SU-DHL-6 (cell line): ENCODE measurements at regions not wholly inside any gene's neighbourhood (a gene's known extent, or its start where the extent isn't known, plus 50 kb on each side); places are given as distances from the start of the nearest gene placed in this dataset.

Experiments used
- H2AFZ ChIP-seq: fragments of 200-600 bp; sonication (generic); 2 replicates; pipeline ENCODE4 v1.6.1; 2014; ENCODE audit warnings: low read depth, mild to moderate bottlenecking, moderate library complexity, mixed read lengths, antibody characterized with exemption, low read length; ENCODE audit not compliant: severe bottlenecking
- H3F3A ChIP-seq: fragments of 200-600 bp; shearing (Covaris generic); 2 replicates; pipeline ENCODE4 v1.6.0; 2016; ENCODE audit warnings: antibody characterized with exemption, mild to moderate bottlenecking; ENCODE audit not compliant: insufficient read depth
- H3K27ac ChIP-seq: fragments of 200-600 bp; sonication (generic); 2 replicates; pipeline ENCODE4 v1.5.1; 2016; ENCODE audit warnings: low read depth, mild to moderate bottlenecking, low read length, moderate library complexity, mixed read lengths
- H3K27me3 ChIP-seq: fragments of 200-600 bp; sonication (generic), shearing (Covaris generic); 2 replicates; pipeline ENCODE4 v1.6.0; 2014; ENCODE audit warnings: mild to moderate bottlenecking, low read length
- H3K36me3 ChIP-seq: fragments of 200-600 bp; sonication (generic); 2 replicates; pipeline ENCODE4 v1.6.1; 2014; ENCODE audit warnings: mild to moderate bottlenecking, low read length, mixed read lengths
- H3K4me2 ChIP-seq: fragments of 300-600, 200-600 bp; shearing (Covaris generic), sonication (generic); 2 replicates; pipeline ENCODE4 v1.6.0; 2014; ENCODE audit warnings: low read length, low read depth, mild to moderate bottlenecking; ENCODE audit not compliant: poor library complexity, severe bottlenecking
- H3K4me3 ChIP-seq: fragments of 200-600 bp; sonication (generic); 2 replicates; pipeline ENCODE4 v1.5.1; 2014; ENCODE audit warnings: antibody characterized with exemption, low read length, mild to moderate bottlenecking, mixed read lengths; ENCODE audit not compliant: insufficient read depth, poor library complexity, severe bottlenecking
- H3K79me2 ChIP-seq: fragments of 200-600 bp; sonication (generic); 2 replicates; pipeline ENCODE4 v1.6.1; 2014; ENCODE audit warnings: mild to moderate bottlenecking, low read length, moderate library complexity; ENCODE audit not compliant: insufficient read depth
- H3K9ac ChIP-seq: fragments of 200-600 bp; sonication (generic); 2 replicates; pipeline ENCODE4 v1.7.0; 2014; ENCODE audit warnings: mild to moderate bottlenecking, low read length
- H3K9me2 ChIP-seq: fragments of 200-600 bp; sonication (generic); replicated peaks from 2 replicates; pipeline ENCODE4 v1.6.1; 2014; ENCODE audit warnings: low read length; ENCODE audit not compliant: insufficient read depth
- H3K9me3 ChIP-seq: fragments of 200-600 bp; sonication (generic); 2 replicates; pipeline ENCODE4 v1.6.1; 2014; ENCODE audit warnings: low read length, mixed read lengths; ENCODE audit not compliant: insufficient read depth
- H4K20me1 ChIP-seq: fragments of 200-600 bp; sonication (generic); 2 replicates; pipeline ENCODE4 v1.6.1; 2014; ENCODE audit warnings: low read depth, mild to moderate bottlenecking, antibody characterized with exemption, low read length, moderate library complexity, mixed read lengths
- EZH2phosphoT487 ChIP-seq: fragments of 200-600 bp; sonication (generic), shearing (Covaris generic); conservative IDR thresholded peaks from 2 replicates; pipeline ENCODE4 v1.6.1; 2018; ENCODE audit warnings: mild to moderate bottlenecking, antibody characterized with exemption, low read length, moderate library complexity, mixed read lengths
- TF ChIP-seq, protein P1 (sequence below): fragments of 200-600 bp; sonication (generic); IDR thresholded peaks from one replicate; pipeline ENCODE4 v1.5.1; 2017; ENCODE audit warnings: antibody characterized with exemption, mild to moderate bottlenecking, low read length, moderate library complexity; ENCODE audit not compliant: insufficient read depth, poor library complexity, severe bottlenecking

DNA sequence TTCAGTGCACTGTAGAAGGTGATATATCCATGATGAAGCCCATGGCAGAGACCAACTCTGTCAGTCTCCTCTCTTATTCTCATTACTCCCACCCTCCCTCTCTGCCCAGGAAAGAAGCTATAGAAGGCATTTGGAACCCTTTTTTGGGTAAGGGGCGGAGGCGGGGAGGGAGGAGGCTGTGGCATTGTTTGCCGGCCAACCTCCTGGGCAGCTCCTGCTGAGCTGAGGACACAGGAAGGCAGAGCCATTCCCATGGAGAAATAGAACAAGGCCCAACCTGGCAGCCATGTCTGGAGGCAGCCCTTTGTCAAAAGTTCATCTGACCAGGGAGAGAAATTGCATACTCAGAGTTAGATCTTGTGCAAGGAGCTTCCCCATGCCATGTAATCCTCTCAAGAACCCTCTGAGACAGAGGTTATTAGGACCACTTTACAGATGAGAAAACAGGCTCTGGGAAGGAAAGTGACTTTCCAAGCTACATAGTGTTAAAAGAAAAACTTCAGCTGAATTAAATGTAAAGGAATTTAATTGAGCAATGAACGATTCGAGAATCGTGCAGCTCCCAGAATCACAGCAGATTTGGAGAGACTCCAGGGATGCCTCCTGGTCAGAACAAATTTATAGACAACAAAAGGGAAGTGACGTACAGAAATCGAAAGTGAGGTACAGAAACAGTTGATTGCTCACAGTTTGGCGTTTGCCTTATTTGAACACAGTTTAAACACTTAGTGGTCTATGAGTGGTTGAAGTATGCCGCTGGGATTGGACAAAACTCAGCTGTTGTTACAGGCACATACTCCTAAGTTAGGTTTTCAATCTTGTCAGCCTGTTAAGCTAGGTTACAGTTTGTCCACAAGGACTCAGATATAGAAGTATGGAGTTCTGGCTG lies 158.6 kb downstream of the MELK start:
- Histone ChIP-seq H3K36me3 (no peaks in the 10 kb centered on the region), H3K79me2 (no peaks in the 10 kb centered on the region), H3F3A (no peaks in the 10 kb centered on the region), H2AFZ (no peak overlapping the region), H3K9me2 (no peaks in the 10 kb centered on the region), H3K4me2 (no peak overlapping the region), H3K9me3 (no peaks in the 10 kb centered on the region), H3K27ac (no peak overlapping the region), H4K20me1 (no peaks in the 10 kb centered on the region), H3K27me3 (no peaks in the 10 kb centered on the region), H3K9ac (no peak overlapping the region), H3K4me3 (no peak overlapping the region)
- TF ChIP-seq, protein P1, sequence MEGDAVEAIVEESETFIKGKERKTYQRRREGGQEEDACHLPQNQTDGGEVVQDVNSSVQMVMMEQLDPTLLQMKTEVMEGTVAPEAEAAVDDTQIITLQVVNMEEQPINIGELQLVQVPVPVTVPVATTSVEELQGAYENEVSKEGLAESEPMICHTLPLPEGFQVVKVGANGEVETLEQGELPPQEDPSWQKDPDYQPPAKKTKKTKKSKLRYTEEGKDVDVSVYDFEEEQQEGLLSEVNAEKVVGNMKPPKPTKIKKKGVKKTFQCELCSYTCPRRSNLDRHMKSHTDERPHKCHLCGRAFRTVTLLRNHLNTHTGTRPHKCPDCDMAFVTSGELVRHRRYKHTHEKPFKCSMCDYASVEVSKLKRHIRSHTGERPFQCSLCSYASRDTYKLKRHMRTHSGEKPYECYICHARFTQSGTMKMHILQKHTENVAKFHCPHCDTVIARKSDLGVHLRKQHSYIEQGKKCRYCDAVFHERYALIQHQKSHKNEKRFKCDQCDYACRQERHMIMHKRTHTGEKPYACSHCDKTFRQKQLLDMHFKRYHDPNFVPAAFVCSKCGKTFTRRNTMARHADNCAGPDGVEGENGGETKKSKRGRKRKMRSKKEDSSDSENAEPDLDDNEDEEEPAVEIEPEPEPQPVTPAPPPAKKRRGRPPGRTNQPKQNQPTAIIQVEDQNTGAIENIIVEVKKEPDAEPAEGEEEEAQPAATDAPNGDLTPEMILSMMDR: no peak
- no peak for TF ChIP-seq EZH2phosphoT487

DNA sequence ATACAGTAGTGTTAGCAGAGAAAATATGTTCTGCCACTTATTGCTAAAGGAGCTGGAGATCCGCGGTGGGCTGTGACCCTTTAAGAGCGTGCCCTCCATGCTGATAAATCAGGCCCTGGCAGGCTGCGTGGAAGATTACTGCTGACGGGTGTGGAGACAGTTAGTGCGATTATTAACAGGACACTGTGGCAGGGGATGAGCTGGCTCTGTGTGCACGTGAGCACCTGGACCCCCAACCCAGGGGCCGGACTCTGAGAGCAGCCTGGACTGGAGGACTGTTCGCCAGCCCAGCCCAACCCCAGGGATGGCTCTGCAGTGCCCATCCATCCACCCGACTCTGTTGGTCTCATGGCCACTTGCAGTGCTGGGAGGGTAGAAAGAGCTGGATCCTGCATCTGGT lies 162.0 kb downstream of the MELK start:
- H3K9me2 ChIP-seq: no peaks in the 10 kb centered on the region

DNA sequence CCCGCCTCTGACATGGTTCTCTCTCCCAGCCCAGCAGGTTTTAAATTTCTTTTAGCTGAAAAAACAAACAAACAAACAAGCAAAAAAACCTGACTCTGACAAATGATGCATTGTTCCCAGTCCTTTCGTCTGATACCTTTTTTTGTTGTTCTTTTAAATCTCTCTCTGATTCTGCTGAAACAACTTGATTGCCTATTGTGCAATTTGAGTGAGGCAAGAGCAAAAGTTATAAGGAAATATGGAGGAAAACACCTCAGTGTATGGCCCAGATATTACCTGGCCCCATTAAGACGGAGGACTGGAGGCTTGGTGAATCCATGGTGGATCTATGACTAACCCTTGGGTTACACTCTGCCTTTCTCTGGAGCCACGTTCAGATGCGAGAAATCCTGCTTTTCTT lies 164.0 kb downstream of the MELK start:
- H2AFZ ChIP-seq: no peak overlapping the region
- TF ChIP-seq, protein P1: no peak
- no peak for TF ChIP-seq EZH2phosphoT487
- no peaks in the 10 kb centered on the region for H3F3A ChIP-seq
- H3K9me3 ChIP-seq: no peaks in the 10 kb centered on the region
- no peak overlapping the region for H3K4me2 ChIP-seq
- H3K27ac ChIP-seq: no peak overlapping the region
- no peaks in the 10 kb centered on the region for H3K9me2 ChIP-seq
- H3K27me3 ChIP-seq: no peaks in the 10 kb centered on the region
- H3K36me3 ChIP-seq: no peaks in the 10 kb centered on the region
- H3K4me3 ChIP-seq: no peak overlapping the region
- no peaks in the 10 kb centered on the region for H4K20me1 ChIP-seq
- H3K79me2 ChIP-seq: no peaks in the 10 kb centered on the region
- H3K9ac ChIP-seq: no peak overlapping the region

More for the DNA sequence above, 162.0 kb downstream of the MELK start:
- H3K36me3 ChIP-seq: no peaks in the 10 kb centered on the region
- no peak overlapping the region for H3K9ac ChIP-seq
- no peaks in the 10 kb centered on the region for H3F3A ChIP-seq
- no peak overlapping the region for H3K27ac ChIP-seq
- H3K9me3 ChIP-seq: no peaks in the 10 kb centered on the region
- no peaks in the 10 kb centered on the region for H4K20me1 ChIP-seq
- H3K79me2 ChIP-seq: no peaks in the 10 kb centered on the region
- TF ChIP-seq EZH2phosphoT487: no peak
- TF ChIP-seq, protein P1: no peak
- H2AFZ ChIP-seq: no peak overlapping the region
- no peaks in the 10 kb centered on the region for H3K27me3 ChIP-seq
- no peak overlapping the region for H3K4me3 ChIP-seq
- H3K4me2 ChIP-seq: no peak overlapping the region
